ENCODE measurements at regions not wholly inside any gene's neighbourhood (a gene's known extent, or its start where the extent isn't known, plus 50 kb on each side); places are given as distances from the start of the nearest gene placed in this dataset.

- no peak for TF ChIP-seq POLR2AphosphoS5 (IDR thresholded peaks at IDR 0.05)
- no peak for TF ChIP-seq CTCF (IDR thresholded peaks at IDR 0.05)
These were observed 2183.9 kb upstream of the TENM3 start for GRCh38 chr4:180059216-180059881.
